ENCODE measurements at regions not wholly inside any gene's neighbourhood (a gene's known extent, or its start where the extent isn't known, plus 50 kb on each side); places are given as distances from the start of the nearest gene placed in this dataset.

GRCh38 chr13:23497191-23497590 lies 63.7 kb upstream of the SACS start:
- no peak for TF ChIP-seq CTCF (IDR thresholded peaks at IDR 0.05)
- no peak for TF ChIP-seq POLR2A (IDR thresholded peaks at IDR 0.05)
